Lung (tissue), 11 donors: ENCODE measurements at regions not wholly inside any gene's neighbourhood (a gene's known extent, or its start where the extent isn't known, plus 50 kb on each side); places are given as distances from the start of the nearest gene placed in this dataset.

Experiments used
- ATAC-seq: fragments of 200-7000 bp; cut with Tn5 transposase; one replicate; pipeline ENCODE4 v1.9.1; 2020; ENCODE audit warnings: moderate number of reproducible peaks; ENCODE audit not compliant: insufficient read depth, low FRiP score
- DNase-seq, 3 donors: peaks; one replicate each; pipeline ENCODE4 v3.0.0-alpha.2; 2013 to 2017
- H3K27ac ChIP-seq, 2 donors: one replicate each; pipeline ENCODE4 v1.5.1; 2013; ENCODE audit warnings: mild to moderate bottlenecking in 2 of 2, moderate library complexity in 2 of 2, control low read depth in 1 of 2, inconsistent platforms in 1 of 2, low read depth in 1 of 2, low read length in 1 of 2
- H3K27me3 ChIP-seq, 3 donors: one replicate each; pipeline ENCODE4 v1.5.1; 2013; ENCODE audit warnings: low read length in 2 of 3; ENCODE audit not compliant: control insufficient read depth in 3 of 3, insufficient read depth in 3 of 3
- H3K36me3 ChIP-seq, 4 donors: one replicate each; pipeline ENCODE4 v1.5.1; 2013; ENCODE audit warnings: low read length in 4 of 4, mild to moderate bottlenecking in 1 of 4, moderate library complexity in 1 of 4; ENCODE audit not compliant: control insufficient read depth in 4 of 4, insufficient read depth in 4 of 4
- H3K4me1 ChIP-seq, 5 donors: one replicate each; pipeline ENCODE4 v1.5.1; 2013; ENCODE audit warnings: low read length in 5 of 5, mild to moderate bottlenecking in 2 of 5, moderate library complexity in 1 of 5; ENCODE audit not compliant: control insufficient read depth in 5 of 5, insufficient read depth in 5 of 5
- H3K4me3 ChIP-seq: one replicate; pipeline ENCODE4 v1.5.1; 2013; ENCODE audit warnings: mild to moderate bottlenecking, control low read depth, moderate library complexity
- H3K9ac ChIP-seq, 2 donors: one replicate each; pipeline ENCODE4 v1.5.1; 2013; ENCODE audit warnings: low read length in 2 of 2, control low read depth in 1 of 2; ENCODE audit not compliant: insufficient read depth in 1 of 2
- H3K9me3 ChIP-seq, 4 donors: one replicate each; pipeline ENCODE4 v1.5.1; 2013; ENCODE audit warnings: low read length in 3 of 4, mild to moderate bottlenecking in 1 of 4, moderate library complexity in 1 of 4; ENCODE audit not compliant: control insufficient read depth in 4 of 4, insufficient read depth in 3 of 4
- CTCF ChIP-seq: IDR thresholded peaks from 2 replicates; pipeline ENCODE4 v1.5.1; 2012; ENCODE audit warnings: mild to moderate bottlenecking; ENCODE audit errors: control extremely low read depth, extremely low read depth
- WGBS, 2 donors: extraction: QIAGEN DNeasy Blood & Tissue Kit; methylation state at CpG; one replicate each; pipeline ENCODE4 v1.1.7; 2013; 5-methylcytosine and 5-hydroxymethylcytosine counted together
- donor health status: control.
- donor health status: control.
- donor health status: Bipolar disorder and iron deficiency.
- donor health status: healthy.
- donor health status: DM: yes; HTN: yes; CAD: no.

- DNase-seq: no peak
- Histone ChIP-seq H3K4me3 (no peak overlapping the region), H3K9ac (no peak overlapping the region), H3K9me3 (peaks cover 0 to 3% (median 0%) of the 10 kb centered on the region in 4 donors), H3K27me3 (no peaks in the 10 kb centered on the region), H3K36me3 (no peaks in the 10 kb centered on the region), H3K4me1 (no peaks in the 10 kb centered on the region), H3K27ac (no peak overlapping the region)
- no peak for ATAC-seq
- WGBS, 2 donors: 82 to 85% methylated on average over 2 of the region's 2 CpGs
- TF ChIP-seq CTCF: no peak
Measured at GRCh38 chr1:96338622-96339021, 383.0 kb upstream of the PTBP2 start.

- H3K4me1 ChIP-seq: no peaks in the 10 kb centered on the region
- H3K27ac ChIP-seq: no peak overlapping the region
- H3K36me3 ChIP-seq: no peaks in the 10 kb centered on the region
- no peak for ATAC-seq
- H3K27me3 ChIP-seq: no peaks in the 10 kb centered on the region
- H3K9me3 ChIP-seq: peaks cover 0 to 6% (median 0%) of the 10 kb centered on the region in 4 donors
- no peak overlapping the region for H3K9ac ChIP-seq
- no peak for DNase-seq
- TF ChIP-seq CTCF: no peak
- H3K4me3 ChIP-seq: no peak overlapping the region
Measured at GRCh38 chr1:96340686-96341085, 380.9 kb upstream of the PTBP2 start.

GRCh38 chr1:96346719-96347118, 374.9 kb upstream of the PTBP2 start:
- H3K27me3 ChIP-seq: no peaks in the 10 kb centered on the region
- H3K4me3 ChIP-seq: no peak overlapping the region
- no peak overlapping the region for H3K9ac ChIP-seq
- no peak overlapping the region for H3K27ac ChIP-seq
- DNase-seq: no peak
- ATAC-seq: no peak
- H3K9me3 ChIP-seq: peaks cover 0 to 3% (median 0%) of the 10 kb centered on the region in 4 donors
- no peaks in the 10 kb centered on the region for H3K4me1 ChIP-seq
- no peak for TF ChIP-seq CTCF
- H3K36me3 ChIP-seq: no peaks in the 10 kb centered on the region

- WGBS, 2 donors: 77 to 90% methylated on average over 4 of the region's 4 CpGs
- Histone ChIP-seq H3K4me1 (no peaks in the 10 kb centered on the region), H3K27ac (no peak overlapping the region), H3K9ac (no peak overlapping the region), H3K27me3 (no peaks in the 10 kb centered on the region), H3K9me3 (no peaks in the 10 kb centered on the region), H3K4me3 (no peak overlapping the region), H3K36me3 (no peaks in the 10 kb centered on the region)
- no peak for TF ChIP-seq CTCF
- DNase-seq (peak in 2 of 3 donors; percentile 61 to 62), ATAC-seq (no peak)
Measured at GRCh38 chr1:96349896-96350295, 371.7 kb upstream of the PTBP2 start.
